ENCODE measurements at regions not wholly inside any gene's neighbourhood (a gene's known extent, or its start where the extent isn't known, plus 50 kb on each side); places are given as distances from the start of the nearest gene placed in this dataset.

DNA sequence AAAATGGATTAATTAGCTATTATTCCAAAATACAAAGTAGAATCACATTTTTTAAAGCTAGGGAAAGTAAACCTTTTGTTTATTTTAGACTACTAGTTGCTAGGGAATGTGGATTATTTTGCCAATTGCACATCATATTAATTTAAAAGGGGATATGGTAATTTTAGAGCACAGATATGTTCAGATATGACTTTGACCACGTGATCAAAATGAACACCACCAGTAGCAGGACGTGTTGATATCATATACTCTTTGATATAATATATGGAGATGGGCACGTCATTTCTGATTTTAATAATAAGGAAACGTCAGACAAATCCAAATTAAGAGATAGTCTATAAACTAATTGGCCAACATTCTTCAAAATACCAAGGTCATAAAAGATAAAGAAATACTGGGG, 1188.3 kb upstream of the CNTN5 start:
- Histone ChIP-seq H2BK15ac (ENCODE audit: low read depth, low read length) (no peak overlapping the region), H2AFZ (ENCODE audit: low read length) (no peak overlapping the region), H4K20me1 (ENCODE audit: control insufficient read depth, insufficient read depth, insufficient read length) (no peaks in the 10 kb centered on the region), H3T11ph (ENCODE audit: low read length) (no peak overlapping the region), H3K27me3 (ENCODE audit: insufficient read depth, low read length) (no peaks in the 10 kb centered on the region), H3K23ac (ENCODE audit: insufficient read length, low read depth, low read length) (no peak overlapping the region), H4K91ac (ENCODE audit: insufficient read length, low read depth, low read length) (no peak overlapping the region), H3K79me1 (ENCODE audit: insufficient read depth, low read depth, low read length, poor library complexity, severe bottlenecking) (no peaks in the 10 kb centered on the region), H3K9me3 (ENCODE audit: control insufficient read depth, low read depth, low read length) (no peaks in the 10 kb centered on the region), H2BK12ac (ENCODE audit: insufficient read length, low read depth, low read length) (no peak overlapping the region), H4K8ac (replicated peaks; ENCODE audit: insufficient read length, low read depth, low read length) (no peak overlapping the region), H3K56ac (ENCODE audit: insufficient read length, low read depth, low read length) (no peak overlapping the region), H3K4me2 (ENCODE audit: insufficient read depth, insufficient read length, low read length) (no peak overlapping the region), H3K18ac (ENCODE audit: insufficient read length, low read depth, low read length) (no peak overlapping the region), H3K27ac (ENCODE audit: insufficient read length, low read depth, low read length) (no peak overlapping the region), H3K14ac (ENCODE audit: insufficient read depth, low read length) (no peak overlapping the region), H2BK120ac (ENCODE audit: low read depth, low read length, poor library complexity, severe bottlenecking) (no peak overlapping the region), H3K9ac (ENCODE audit: extremely low read depth, insufficient read length, low read length) (no peak overlapping the region), H4K5ac (ENCODE audit: insufficient read length, low read depth, low read length) (no peak overlapping the region), H2BK5ac (ENCODE audit: insufficient read length, low read length) (no peak overlapping the region), H2AK5ac (ENCODE audit: insufficient read length, low read length) (no peak overlapping the region), H3K79me2 (ENCODE audit: insufficient read depth, low read length) (no peaks in the 10 kb centered on the region), H3K4ac (ENCODE audit: low read depth, low read length) (no peak overlapping the region), H2BK20ac (ENCODE audit: low read depth, low read length, poor library complexity, severe bottlenecking) (no peak overlapping the region), H3K4me1 (ENCODE audit: insufficient read depth, low read length) (no peaks in the 10 kb centered on the region), H3K23me2 (ENCODE audit: insufficient read length, low read depth, low read length, poor library complexity, severe bottlenecking) (no peaks in the 10 kb centered on the region)
- TF ChIP-seq, protein P1, sequence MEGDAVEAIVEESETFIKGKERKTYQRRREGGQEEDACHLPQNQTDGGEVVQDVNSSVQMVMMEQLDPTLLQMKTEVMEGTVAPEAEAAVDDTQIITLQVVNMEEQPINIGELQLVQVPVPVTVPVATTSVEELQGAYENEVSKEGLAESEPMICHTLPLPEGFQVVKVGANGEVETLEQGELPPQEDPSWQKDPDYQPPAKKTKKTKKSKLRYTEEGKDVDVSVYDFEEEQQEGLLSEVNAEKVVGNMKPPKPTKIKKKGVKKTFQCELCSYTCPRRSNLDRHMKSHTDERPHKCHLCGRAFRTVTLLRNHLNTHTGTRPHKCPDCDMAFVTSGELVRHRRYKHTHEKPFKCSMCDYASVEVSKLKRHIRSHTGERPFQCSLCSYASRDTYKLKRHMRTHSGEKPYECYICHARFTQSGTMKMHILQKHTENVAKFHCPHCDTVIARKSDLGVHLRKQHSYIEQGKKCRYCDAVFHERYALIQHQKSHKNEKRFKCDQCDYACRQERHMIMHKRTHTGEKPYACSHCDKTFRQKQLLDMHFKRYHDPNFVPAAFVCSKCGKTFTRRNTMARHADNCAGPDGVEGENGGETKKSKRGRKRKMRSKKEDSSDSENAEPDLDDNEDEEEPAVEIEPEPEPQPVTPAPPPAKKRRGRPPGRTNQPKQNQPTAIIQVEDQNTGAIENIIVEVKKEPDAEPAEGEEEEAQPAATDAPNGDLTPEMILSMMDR (conservative IDR thresholded peaks at IDR 0.05) = no peak
- no CpG with 5 or more reads among the region's 4 CpGs for WGBS (ENCODE audit: extremely low coverage, insufficient read length, low lambda C conversion rate)
- H3K9me3 Mint-ChIP-seq = no peaks in the 10 kb centered on the region
- no peak overlapping the region for H3K4me3 Mint-ChIP-seq
- DNase-seq = no peak
- H3K36me3 Mint-ChIP-seq (ENCODE audit: insufficient read depth in 1 of 3, low read depth in 3 of 3) = no peaks in the 10 kb centered on the region; a peak in 1 of 7 replicates
- H3K27ac Mint-ChIP-seq = no peak overlapping the region
- H3K4me1 Mint-ChIP-seq = no peaks in the 10 kb centered on the region
- H3K27me3 Mint-ChIP-seq (ENCODE audit: low read depth) = no peaks in the 10 kb centered on the region
